ENCODE measurements at regions not wholly inside any gene's neighbourhood (a gene's known extent, or its start where the extent isn't known, plus 50 kb on each side); places are given as distances from the start of the nearest gene placed in this dataset.

DNA sequence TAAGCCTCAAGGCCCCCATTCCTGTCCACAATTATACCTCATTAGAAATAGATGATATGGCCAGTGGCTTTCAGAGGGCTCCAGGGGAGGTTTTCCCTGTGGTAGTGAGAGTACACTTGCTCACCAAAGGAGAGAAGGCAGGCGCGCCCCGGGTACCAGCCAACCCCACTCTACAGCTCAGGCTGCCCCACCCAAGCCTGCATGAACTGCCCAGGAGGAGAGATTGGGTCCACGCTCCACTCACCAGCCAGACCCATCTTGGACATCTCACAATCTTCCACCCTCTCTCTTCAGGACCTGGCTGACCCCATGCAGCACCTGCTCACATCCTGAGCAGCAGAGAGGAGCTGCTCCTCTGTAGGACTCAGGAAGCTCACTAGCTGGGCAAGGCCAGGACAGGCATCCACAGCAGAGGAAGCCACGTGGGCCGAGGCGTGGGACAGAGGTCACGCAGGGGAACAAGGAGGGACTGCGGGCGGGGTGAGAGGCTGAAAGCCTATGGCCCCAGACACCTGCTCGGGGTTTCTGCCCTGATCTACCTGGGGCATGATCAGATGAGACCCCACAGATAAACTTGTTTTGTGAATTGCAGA, 53.9 kb upstream of the GLI2 start (continued):
- TF ChIP-seq SAP30 (IDR thresholded peaks at IDR 0.05; ENCODE audit: insufficient read depth, insufficient replicate concordance, low read length) = no peak
